ENCODE measurements at regions not wholly inside any gene's neighbourhood (a gene's known extent, or its start where the extent isn't known, plus 50 kb on each side); places are given as distances from the start of the nearest gene placed in this dataset.

GRCh38 chr17:63173903-63174302 lies 207.9 kb downstream of the TANC2 start:
- TF ChIP-seq, protein P1, sequence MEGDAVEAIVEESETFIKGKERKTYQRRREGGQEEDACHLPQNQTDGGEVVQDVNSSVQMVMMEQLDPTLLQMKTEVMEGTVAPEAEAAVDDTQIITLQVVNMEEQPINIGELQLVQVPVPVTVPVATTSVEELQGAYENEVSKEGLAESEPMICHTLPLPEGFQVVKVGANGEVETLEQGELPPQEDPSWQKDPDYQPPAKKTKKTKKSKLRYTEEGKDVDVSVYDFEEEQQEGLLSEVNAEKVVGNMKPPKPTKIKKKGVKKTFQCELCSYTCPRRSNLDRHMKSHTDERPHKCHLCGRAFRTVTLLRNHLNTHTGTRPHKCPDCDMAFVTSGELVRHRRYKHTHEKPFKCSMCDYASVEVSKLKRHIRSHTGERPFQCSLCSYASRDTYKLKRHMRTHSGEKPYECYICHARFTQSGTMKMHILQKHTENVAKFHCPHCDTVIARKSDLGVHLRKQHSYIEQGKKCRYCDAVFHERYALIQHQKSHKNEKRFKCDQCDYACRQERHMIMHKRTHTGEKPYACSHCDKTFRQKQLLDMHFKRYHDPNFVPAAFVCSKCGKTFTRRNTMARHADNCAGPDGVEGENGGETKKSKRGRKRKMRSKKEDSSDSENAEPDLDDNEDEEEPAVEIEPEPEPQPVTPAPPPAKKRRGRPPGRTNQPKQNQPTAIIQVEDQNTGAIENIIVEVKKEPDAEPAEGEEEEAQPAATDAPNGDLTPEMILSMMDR (IDR thresholded peaks at IDR 0.05; ENCODE audit: insufficient read depth, low read length, poor library complexity, severe bottlenecking), result no peak
- TF ChIP-seq EZH2phosphoT487 (conservative IDR thresholded peaks at IDR 0.05; ENCODE audit: low read length), result no peak
